Right atrium auricular region (tissue), 2 donors: ENCODE measurements at regions not wholly inside any gene's neighbourhood (a gene's known extent, or its start where the extent isn't known, plus 50 kb on each side); places are given as distances from the start of the nearest gene placed in this dataset.

Experiments
- DNase-seq: peaks from one replicate; pipeline ENCODE4 v3.0.0-alpha.2; 2019; ENCODE audit warnings: low spot score
- H3K27ac ChIP-seq, 2 donors: fragments of 200-600 bp; sonication (generic); 1 replicate in 1 of 2; 2 replicates in 1 of 2; pipeline ENCODE4 v1.5.1; 2016 to 2019
- H3K27me3 ChIP-seq, 2 donors: fragments of 200-600 bp; sonication (generic); one replicate each; pipeline versions ENCODE4 v1.5.1 to v1.6.0; 2017 to 2019
- H3K36me3 ChIP-seq: fragments of 200-600 bp; sonication (generic); one replicate; pipeline ENCODE4 v1.5.1; 2016
- H3K4me1 ChIP-seq, 2 donors: fragments of 200-600 bp; sonication (generic); one replicate each; pipeline versions ENCODE4 v1.5.1 to v1.6.0; 2017 to 2019
- H3K4me3 ChIP-seq, 2 donors: fragments of 200-600 bp; sonication (generic); 1 replicate in 1 of 2; 2 replicates in 1 of 2; pipeline ENCODE4 v1.5.1; 2017 to 2019; ENCODE audit warnings: mild to moderate bottlenecking in 1 of 2, moderate library complexity in 1 of 2
- H3K9me3 ChIP-seq, 2 donors: fragments of 200-600 bp; sonication (generic); one replicate each; pipeline ENCODE4 v1.5.1; 2019
- CTCF ChIP-seq, 2 donors: fragments of 200-600 bp; sonication (generic); IDR thresholded peaks; one replicate each; pipeline ENCODE4 v1.5.1; 2019; ENCODE audit warnings: antibody characterized with exemption in 2 of 2

- Histone ChIP-seq H3K36me3 (no peaks in the 10 kb centered on the region), H3K9me3 (peaks cover 0 to 24% of the 10 kb centered on the region in 2 donors), H3K27ac (no peak overlapping the region), H3K4me3 (no peak overlapping the region), H3K27me3 (no peaks in the 10 kb centered on the region), H3K4me1 (no peaks in the 10 kb centered on the region)
- no peak for TF ChIP-seq CTCF (IDR thresholded peaks at IDR 0.05)
- no peak for DNase-seq
These were observed 1492.8 kb downstream of the UQCRFS1 start for GRCh38 chr19:27720155-27720554.

- no peaks in the 10 kb centered on the region for H3K4me1 ChIP-seq
- no peak overlapping the region for H3K27ac ChIP-seq
- no peak for DNase-seq
- no peaks in the 10 kb centered on the region for H3K36me3 ChIP-seq
- TF ChIP-seq CTCF (IDR thresholded peaks at IDR 0.05), result no peak
- H3K4me3 ChIP-seq, result no peak overlapping the region
- peaks cover 0 to 15% of the 10 kb centered on the region in 2 donors for H3K9me3 ChIP-seq
- H3K27me3 ChIP-seq, result no peaks in the 10 kb centered on the region
These were observed 1493.9 kb downstream of the UQCRFS1 start for GRCh38 chr19:27719034-27719433.

GRCh38 chr19:27718234-27718633 is 1494.7 kb downstream of the UQCRFS1 start:
- no peak for TF ChIP-seq CTCF (IDR thresholded peaks at IDR 0.05)
- no peaks in the 10 kb centered on the region for H3K27me3 ChIP-seq
- peaks cover 0 to 7% of the 10 kb centered on the region in 2 donors for H3K9me3 ChIP-seq
- no peak for DNase-seq
- no peaks in the 10 kb centered on the region for H3K4me1 ChIP-seq
- no peak overlapping the region for H3K4me3 ChIP-seq
- H3K36me3 ChIP-seq, result no peaks in the 10 kb centered on the region
- no peak overlapping the region for H3K27ac ChIP-seq

GRCh38 chr19:27717825-27718224 is 1495.1 kb downstream of the UQCRFS1 start:
- TF ChIP-seq CTCF (IDR thresholded peaks at IDR 0.05), result no peak
- no peaks in the 10 kb centered on the region for H3K4me1 ChIP-seq

GRCh38 chr19:27716922-27717321 is 1496.0 kb downstream of the UQCRFS1 start:
- TF ChIP-seq CTCF (IDR thresholded peaks at IDR 0.05), result no peak
- Histone ChIP-seq H3K9me3 (no peaks in the 10 kb centered on the region), H3K36me3 (no peaks in the 10 kb centered on the region), H3K27ac (no peak overlapping the region), H3K4me3 (no peak overlapping the region), H3K27me3 (no peaks in the 10 kb centered on the region), H3K4me1 (no peaks in the 10 kb centered on the region)
- DNase-seq, result no peak

More at GRCh38 chr19:27717825-27718224, 1495.1 kb downstream of the UQCRFS1 start:
- DNase-seq, result no peak
- Histone ChIP-seq H3K9me3 (peaks cover 0 to 3% of the 10 kb centered on the region in 2 donors), H3K27ac (no peak overlapping the region), H3K27me3 (no peaks in the 10 kb centered on the region), H3K4me3 (no peak overlapping the region), H3K36me3 (no peaks in the 10 kb centered on the region)

GRCh38 chr19:27714857-27715256 is 1498.1 kb downstream of the UQCRFS1 start:
- no peak for TF ChIP-seq CTCF (IDR thresholded peaks at IDR 0.05)
- Histone ChIP-seq H3K36me3 (no peaks in the 10 kb centered on the region), H3K27me3 (no peaks in the 10 kb centered on the region), H3K27ac (no peak overlapping the region), H3K4me1 (no peaks in the 10 kb centered on the region), H3K9me3 (no peaks in the 10 kb centered on the region), H3K4me3 (no peak overlapping the region)
- no peak for DNase-seq
